Thyroid gland (tissue), 4 donors: ENCODE measurements at regions not wholly inside any gene's neighbourhood (a gene's known extent, or its start where the extent isn't known, plus 50 kb on each side); places are given as distances from the start of the nearest gene placed in this dataset.

Experiments
- DNase-seq, 2 donors: peaks; one replicate each; pipeline ENCODE4 v3.0.0-alpha.2; 2019
- H3K27ac ChIP-seq, 3 donors: fragments of 200-600 bp; sonication (generic); 1 replicate in 2 of 3; 2 replicates in 1 of 3; pipeline ENCODE4 v1.5.1; 2016 to 2019; ENCODE audit warnings: mild to moderate bottlenecking in 1 of 3, moderate library complexity in 1 of 3
- H3K27me3 ChIP-seq: fragments of 200-600 bp; sonication (generic); one replicate; pipeline ENCODE4 v1.5.1; 2019
- H3K36me3 ChIP-seq, 2 donors: fragments of 200-600 bp; sonication (generic); one replicate each; pipeline ENCODE4 v1.5.1; 2016 to 2019
- H3K4me1 ChIP-seq, 2 donors: fragments of 200-600 bp; sonication (generic); one replicate each; pipeline ENCODE4 v1.5.1; 2017 to 2019
- H3K4me3 ChIP-seq, 3 donors: fragments of 200-600 bp; sonication (generic); replicated peaks in 1 of 3; 1 replicate in 2 of 3; 2 replicates in 1 of 3; pipeline ENCODE4 v1.5.1; 2016; ENCODE audit warnings: mild to moderate bottlenecking in 1 of 3
- H3K9me3 ChIP-seq: fragments of 200-600 bp; sonication (generic); one replicate; pipeline ENCODE4 v1.5.1; 2017
- CTCF ChIP-seq, 6 experiments: fragments of 200-600 bp in 3 of 6; fragments of 450-650 bp in 3 of 6; sonication (generic) in 3 of 6; IDR thresholded peaks; one replicate each; pipeline ENCODE4 v1.5.1; 2016 to 2019; ENCODE audit warnings: antibody characterized with exemption in 6 of 6, mild to moderate bottlenecking in 2 of 6, inconsistent platforms in 1 of 6, moderate library complexity in 1 of 6
- POLR2A ChIP-seq, 2 donors: fragments of 450-650 bp; IDR thresholded peaks; one replicate each; pipeline ENCODE4 v1.6.1; 2017; ENCODE audit warnings: antibody characterized with exemption in 2 of 2, mild to moderate bottlenecking in 2 of 2, moderate library complexity in 1 of 2
- WGBS, 2 donors: methylation state at CpG; one replicate each; pipeline ENCODE4 v1.1.5; 2017; 5-methylcytosine and 5-hydroxymethylcytosine counted together
- intact Hi-C: fragments of 100-400 bp; cut with DNase I; formaldehyde crosslinking; loops from one replicate; pipeline ENCODE4 v1.15.1; 2023

GRCh38 chr20:56094228-56094627 is 88.9 kb upstream of the CBLN4 start:
- Histone ChIP-seq H3K4me1 (no peaks in the 10 kb centered on the region), H3K4me3 (no peak overlapping the region), H3K27me3 (no peaks in the 10 kb centered on the region), H3K36me3 (no peaks in the 10 kb centered on the region), H3K27ac (no peak overlapping the region), H3K9me3 (no peaks in the 10 kb centered on the region)
- no peak for DNase-seq
- intact Hi-C loops, result no loop called here
- WGBS, 2 donors, result 74 to 77% methylated on average over 5 of the region's 5 CpGs
- no peak for TF ChIP-seq CTCF (IDR thresholded peaks at IDR 0.05)
- TF ChIP-seq POLR2A (IDR thresholded peaks at IDR 0.05), result no peak

- Histone ChIP-seq H3K27ac (no peak overlapping the region), H3K4me3 (no peak overlapping the region), H3K4me1 (no peaks in the 10 kb centered on the region), H3K27me3 (no peaks in the 10 kb centered on the region), H3K36me3 (no peaks in the 10 kb centered on the region), H3K9me3 (no peaks in the 10 kb centered on the region)
- no peak for TF ChIP-seq CTCF (IDR thresholded peaks at IDR 0.05)
- TF ChIP-seq POLR2A (IDR thresholded peaks at IDR 0.05), result no peak
- DNase-seq, result no peak
- WGBS, 2 donors, result 13 to 33% methylated on average over 1 of the region's 1 CpG
- intact Hi-C loops, result no loop called here
Observed at GRCh38 chr20:56098981-56099500, 93.7 kb upstream of the CBLN4 start.

GRCh38 chr20:56111961-56112730 is 106.8 kb upstream of the CBLN4 start:
- intact Hi-C loops, result no loop called here
- Histone ChIP-seq H3K36me3 (no peaks in the 10 kb centered on the region), H3K27me3 (no peaks in the 10 kb centered on the region), H3K27ac (no peak overlapping the region), H3K9me3 (no peaks in the 10 kb centered on the region), H3K4me1 (no peaks in the 10 kb centered on the region), H3K4me3 (no peak overlapping the region)
- TF ChIP-seq CTCF (IDR thresholded peaks at IDR 0.05) (no peak), POLR2A (IDR thresholded peaks at IDR 0.05) (no peak)
- WGBS, 2 donors, result 86 to 88% methylated on average over 9 of the region's 9 CpGs
- no peak for DNase-seq

GRCh38 chr20:56117350-56117749 is 112.0 kb upstream of the CBLN4 start:
- intact Hi-C loops, result no loop called here
- H3K9me3 ChIP-seq, result no peaks in the 10 kb centered on the region
- no peaks in the 10 kb centered on the region for H3K4me1 ChIP-seq
- no peak overlapping the region for H3K4me3 ChIP-seq
- no peaks in the 10 kb centered on the region for H3K27me3 ChIP-seq
- TF ChIP-seq CTCF (IDR thresholded peaks at IDR 0.05) (no peak), POLR2A (IDR thresholded peaks at IDR 0.05) (no peak)
- H3K27ac ChIP-seq, result no peak overlapping the region
- H3K36me3 ChIP-seq, result no peaks in the 10 kb centered on the region
- WGBS, 2 donors, result 81 to 86% methylated on average over 6 of the region's 6 CpGs
- DNase-seq, result no peak

- no peak for TF ChIP-seq CTCF (IDR thresholded peaks at IDR 0.05)
- TF ChIP-seq POLR2A (IDR thresholded peaks at IDR 0.05), result no peak
- no peaks in the 10 kb centered on the region for H3K9me3 ChIP-seq
- H3K4me1 ChIP-seq, result no peaks in the 10 kb centered on the region
- intact Hi-C loops, result no loop called here
- DNase-seq, result no peak
- no peak overlapping the region for H3K27ac ChIP-seq
- H3K36me3 ChIP-seq, result no peaks in the 10 kb centered on the region
- 69 to 70% methylated on average over 1 of the region's 1 CpG for WGBS, 2 donors
- no peaks in the 10 kb centered on the region for H3K27me3 ChIP-seq
- H3K4me3 ChIP-seq, result no peak overlapping the region
Observed at GRCh38 chr20:56121850-56122249, 116.5 kb upstream of the CBLN4 start.
